HFF-Myc (cell line): ENCODE measurements at regions not wholly inside any gene's neighbourhood (a gene's known extent, or its start where the extent isn't known, plus 50 kb on each side); places are given as distances from the start of the nearest gene placed in this dataset.

ENCODE experiments used
- DNase-seq: peaks from one replicate; pipeline ENCODE4 v3.0.0-alpha.2; 2011; ENCODE audit warnings: low read depth; ENCODE audit errors: extremely low read depth
- H3K4me3 ChIP-seq: replicated peaks from 2 replicates; pipeline ENCODE4 v1.5.1; 2011; ENCODE audit warnings: low read depth, mild to moderate bottlenecking, control low read depth, low read length
- CTCF ChIP-seq: IDR thresholded peaks from 2 replicates; pipeline ENCODE4 v1.5.1; 2012; ENCODE audit warnings: mild to moderate bottlenecking, low read depth, low read length, control low read depth; ENCODE audit errors: missing control alignments

GRCh38 chr11:127723714-127724113, 723.1 kb upstream of the KIRREL3 start:
- DNase-seq: no peak
- no peak for TF ChIP-seq CTCF

GRCh38 chr11:127713226-127713625, 712.7 kb upstream of the KIRREL3 start:
- no peak for DNase-seq
- no peak overlapping the region for H3K4me3 ChIP-seq
- no peak for TF ChIP-seq CTCF

More at GRCh38 chr11:127723714-127724113, 723.1 kb upstream of the KIRREL3 start:
- H3K4me3 ChIP-seq: no peak overlapping the region

GRCh38 chr11:127711748-127712147, 711.2 kb upstream of the KIRREL3 start:
- TF ChIP-seq CTCF: no peak
- no peak for DNase-seq
- no peak overlapping the region for H3K4me3 ChIP-seq

- DNase-seq: no peak
- H3K4me3 ChIP-seq: no peak overlapping the region
- no peak for TF ChIP-seq CTCF
Observed at GRCh38 chr11:127710831-127711230, 710.3 kb upstream of the KIRREL3 start.

GRCh38 chr11:127709960-127710359, 709.4 kb upstream of the KIRREL3 start:
- no peak overlapping the region for H3K4me3 ChIP-seq
- DNase-seq: no peak
- TF ChIP-seq CTCF: no peak

GRCh38 chr11:127693686-127694085, 693.1 kb upstream of the KIRREL3 start:
- no peak overlapping the region for H3K4me3 ChIP-seq
- no peak for TF ChIP-seq CTCF
- DNase-seq: no peak

GRCh38 chr11:127683321-127683720, 682.8 kb upstream of the KIRREL3 start:
- no peak for TF ChIP-seq CTCF
- no peak for DNase-seq
- H3K4me3 ChIP-seq: no peak overlapping the region
